HEK293 (cell line): ENCODE measurements at regions not wholly inside any gene's neighbourhood (a gene's known extent, or its start where the extent isn't known, plus 50 kb on each side); places are given as distances from the start of the nearest gene placed in this dataset.

Source experiments
- CTCF ChIA-PET: fragments of 350-600 bp; formaldehyde crosslinking; extraction: SDS; loops from one replicate; lab custom pipeline; 2021; ENCODE audit warnings: antibody characterized with exemption; lab: Yijun Ruan, JAX
- POLR2A ChIA-PET: fragments of 300-600 bp; formaldehyde crosslinking; extraction: SDS; loops from one replicate; lab custom pipeline; 2020; ENCODE audit warnings: antibody characterized with exemption, inconsistent platforms; lab: Yijun Ruan, JAX
- H3K27ac ChIP-seq: fragments of 200-500 bp; sonication (Bioruptor generic); 2 replicates; pipeline ENCODE4 v1.5.1; 2014; ENCODE audit warnings: low read depth, low read length, control low read depth, inconsistent platforms; ENCODE audit errors: extremely low read depth
- H3K36me3 ChIP-seq, 2 experiments: fragments of 200-500 bp in 1 of 2; sonication (Bioruptor generic) in 1 of 2; 1 replicate in 1 of 2; 2 replicates in 1 of 2; pipeline ENCODE4 v1.5.1; 2014 to 2017; ENCODE audit warnings: inconsistent platforms in 2 of 2, low read length in 2 of 2; ENCODE audit not compliant: control insufficient read depth in 2 of 2, insufficient read depth in 1 of 2
- H3K4me1 ChIP-seq: fragments of 200-500 bp; sonication (Bioruptor generic); 2 replicates; pipeline ENCODE4 v1.5.1; 2014; ENCODE audit warnings: mild to moderate bottlenecking, low read length, inconsistent platforms; ENCODE audit not compliant: control insufficient read depth, insufficient read depth
- H3K4me3 ChIP-seq: 2 replicates; pipeline ENCODE4 v1.5.1; 2011; ENCODE audit warnings: low read depth, mild to moderate bottlenecking, control low read depth, low read length, moderate library complexity
- H3K9me3 ChIP-seq: fragments of 200-500 bp; sonication (Bioruptor generic); 2 replicates; pipeline ENCODE4 v1.5.1; 2014; ENCODE audit warnings: low read depth, low read length, inconsistent platforms; ENCODE audit not compliant: control insufficient read depth, insufficient read depth
- GFI1B ChIP-seq: fragments of 450-650 bp; formaldehyde crosslinking; IDR thresholded peaks from 2 replicates; pipeline ENCODE4 v1.5.1; 2016; ENCODE audit warnings: missing biosample characterization, missing genetic modification characterization
- GLIS1 ChIP-seq: fragments of 450-650 bp; formaldehyde crosslinking; IDR thresholded peaks from 2 replicates; pipeline ENCODE4 v1.5.1; 2016; ENCODE audit warnings: missing biosample characterization, missing genetic modification characterization
- HOXD13 ChIP-seq: sonication (generic); formaldehyde crosslinking; IDR thresholded peaks from 2 replicates; pipeline ENCODE4 v1.8.0; 2022; ENCODE audit warnings: missing genetic modification reagents, borderline replicate concordance
- MEIS1 ChIP-seq: sonication (generic); formaldehyde crosslinking; IDR thresholded peaks from 2 replicates; pipeline ENCODE4 v1.8.1; 2022; ENCODE audit warnings: missing genetic modification reagents, mild to moderate bottlenecking, borderline replicate concordance
- SCRT2 ChIP-seq: fragments of 450-650 bp; formaldehyde crosslinking; IDR thresholded peaks from 2 replicates; pipeline ENCODE4 v1.5.1; 2016; ENCODE audit warnings: missing biosample characterization, missing genetic modification characterization
- ZBTB17 ChIP-seq: fragments of 450-650 bp; formaldehyde crosslinking; IDR thresholded peaks from 2 replicates; pipeline ENCODE4 v1.5.1; 2016; ENCODE audit warnings: missing biosample characterization, missing genetic modification characterization
- ZFP69B ChIP-seq: fragments of 450-650 bp; formaldehyde crosslinking; IDR thresholded peaks from 2 replicates; pipeline ENCODE4 v1.5.1; 2016; ENCODE audit warnings: missing biosample characterization, missing genetic modification characterization
- ZIC2 ChIP-seq: fragments of 450-650 bp; formaldehyde crosslinking; IDR thresholded peaks from 2 replicates; pipeline ENCODE4 v1.5.1; 2016; ENCODE audit warnings: missing biosample characterization, missing genetic modification characterization
- ZNF223 ChIP-seq: fragments of 450-650 bp; formaldehyde crosslinking; IDR thresholded peaks from 2 replicates; pipeline ENCODE4 v1.5.1; 2016; ENCODE audit warnings: missing biosample characterization, missing genetic modification characterization
- ZNF239 ChIP-seq: fragments of 450-650 bp; formaldehyde crosslinking; IDR thresholded peaks from 2 replicates; pipeline ENCODE4 v1.5.1; 2016; ENCODE audit warnings: missing biosample characterization, missing genetic modification characterization
- ZNF24 ChIP-seq: fragments of 450-650 bp; formaldehyde crosslinking; IDR thresholded peaks from 2 replicates; pipeline ENCODE4 v1.5.1; 2016; ENCODE audit warnings: missing biosample characterization, missing genetic modification characterization
- ZNF394 ChIP-seq: fragments of 450-650 bp; formaldehyde crosslinking; IDR thresholded peaks from 2 replicates; pipeline ENCODE4 v1.5.1; 2016; ENCODE audit warnings: missing biosample characterization, missing genetic modification characterization, mild to moderate bottlenecking, moderate library complexity, borderline replicate concordance
- ZNF544 ChIP-seq: fragments of 450-650 bp; formaldehyde crosslinking; IDR thresholded peaks from 2 replicates; pipeline ENCODE4 v1.5.0; 2017; ENCODE audit warnings: missing biosample characterization, missing genetic modification characterization
- ZNF585B ChIP-seq: fragments of 450-650 bp; formaldehyde crosslinking; IDR thresholded peaks from 2 replicates; pipeline ENCODE4 v1.5.1; 2016; ENCODE audit warnings: missing biosample characterization, missing genetic modification characterization
- ZNF791 ChIP-seq: fragments of 450-650 bp; formaldehyde crosslinking; IDR thresholded peaks from 2 replicates; pipeline ENCODE4 v1.5.1; 2016; ENCODE audit warnings: missing biosample characterization, missing genetic modification characterization
- ZNF792 ChIP-seq: fragments of 450-650 bp; formaldehyde crosslinking; IDR thresholded peaks from 2 replicates; pipeline ENCODE4 v1.5.1; 2016; ENCODE audit warnings: missing biosample characterization, missing genetic modification characterization
- TF ChIP-seq, protein P1 (sequence below): fragments of 450-650 bp; formaldehyde crosslinking; IDR thresholded peaks from 2 replicates; pipeline ENCODE4 v1.5.1; 2016; ENCODE audit warnings: missing biosample characterization, missing genetic modification characterization
- TF ChIP-seq, protein P2 (sequence below): fragments of 450-650 bp; formaldehyde crosslinking; IDR thresholded peaks from 2 replicates; pipeline ENCODE4 v1.5.1; 2016; ENCODE audit warnings: missing biosample characterization, missing genetic modification characterization, borderline replicate concordance
- TF ChIP-seq, protein P3 (sequence below): fragments of 450-650 bp; IDR thresholded peaks from 2 replicates; pipeline ENCODE4 v1.5.1; 2018; ENCODE audit warnings: missing biosample characterization, missing genetic modification characterization
- TF ChIP-seq, protein P4 (sequence below): fragments of 450-650 bp; formaldehyde crosslinking; IDR thresholded peaks from 2 replicates; pipeline ENCODE4 v1.5.1; 2016; ENCODE audit warnings: missing biosample characterization, missing genetic modification characterization
- TF ChIP-seq, protein P5 (sequence below): fragments of 450-650 bp; formaldehyde crosslinking; IDR thresholded peaks from 2 replicates; pipeline ENCODE4 v1.5.1; 2017; ENCODE audit warnings: missing biosample characterization, mild to moderate bottlenecking, missing genetic modification characterization, moderate library complexity
- TF ChIP-seq, protein P6 (sequence below): fragments of 450-650 bp; formaldehyde crosslinking; IDR thresholded peaks from 2 replicates; pipeline ENCODE4 v1.5.1; 2016; ENCODE audit warnings: missing biosample characterization, missing genetic modification characterization, low read depth

DNA sequence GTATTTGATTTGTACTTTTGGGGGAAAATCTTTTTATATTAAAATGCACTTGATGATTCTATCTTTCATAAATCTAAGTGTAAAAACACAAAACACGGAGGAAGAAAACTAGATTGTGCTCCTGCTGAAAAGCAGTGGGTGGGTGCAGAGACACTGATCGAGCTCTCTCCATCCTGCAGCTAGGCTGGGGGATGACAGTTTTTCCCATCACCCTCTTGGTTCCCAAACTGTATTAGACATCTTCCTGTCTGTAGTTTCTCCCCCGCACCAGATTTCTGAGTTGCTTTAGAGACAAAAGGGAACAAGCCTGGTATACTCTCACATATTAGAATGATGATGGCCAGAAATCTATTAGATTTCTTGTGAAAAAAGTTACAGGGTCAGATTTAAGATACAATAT, 99.6 kb downstream of the FAM114A2 start:
- Histone ChIP-seq H3K9me3 (no peaks in the 10 kb centered on the region), H3K4me3 (no peak overlapping the region), H3K36me3 (no peaks in the 10 kb centered on the region), H3K27ac (no peak overlapping the region), H3K4me1 (no peaks in the 10 kb centered on the region)
- POLR2A ChIA-PET, result no interaction called here
- TF ChIP-seq MEIS1 (no peak), ZNF394 (tag by site-specific recombination) (no peak), ZNF24 (no peak), ZNF791 (tag by site-specific recombination) (no peak), ZFP69B (tag by site-specific recombination) (no peak), ZNF544 (no peak), ZNF239 (no peak), ZNF223 (no peak), SCRT2 (tag by site-specific recombination) (no peak)
- TF ChIP-seq, protein P1, sequence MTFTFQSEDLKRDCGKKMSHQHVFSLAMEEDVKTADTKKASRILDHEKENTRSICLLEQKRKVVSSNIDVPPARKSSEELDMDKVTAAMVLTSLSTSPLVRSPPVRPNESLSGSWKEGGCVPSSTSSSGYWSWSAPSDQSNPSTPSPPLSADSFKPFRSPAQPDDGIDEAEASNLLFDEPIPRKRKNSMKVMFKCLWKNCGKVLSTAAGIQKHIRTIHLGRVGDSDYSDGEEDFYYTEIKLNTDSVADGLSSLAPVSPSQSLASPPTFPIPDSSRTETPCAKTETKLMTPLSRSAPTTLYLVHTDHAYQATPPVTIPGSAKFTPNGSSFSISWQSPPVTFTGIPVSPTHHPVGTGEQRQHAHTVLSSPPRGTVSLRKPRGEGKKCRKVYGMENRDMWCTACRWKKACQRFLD (tag by site-specific recombination), result no peak
- CTCF ChIA-PET, result no interaction called here

DNA sequence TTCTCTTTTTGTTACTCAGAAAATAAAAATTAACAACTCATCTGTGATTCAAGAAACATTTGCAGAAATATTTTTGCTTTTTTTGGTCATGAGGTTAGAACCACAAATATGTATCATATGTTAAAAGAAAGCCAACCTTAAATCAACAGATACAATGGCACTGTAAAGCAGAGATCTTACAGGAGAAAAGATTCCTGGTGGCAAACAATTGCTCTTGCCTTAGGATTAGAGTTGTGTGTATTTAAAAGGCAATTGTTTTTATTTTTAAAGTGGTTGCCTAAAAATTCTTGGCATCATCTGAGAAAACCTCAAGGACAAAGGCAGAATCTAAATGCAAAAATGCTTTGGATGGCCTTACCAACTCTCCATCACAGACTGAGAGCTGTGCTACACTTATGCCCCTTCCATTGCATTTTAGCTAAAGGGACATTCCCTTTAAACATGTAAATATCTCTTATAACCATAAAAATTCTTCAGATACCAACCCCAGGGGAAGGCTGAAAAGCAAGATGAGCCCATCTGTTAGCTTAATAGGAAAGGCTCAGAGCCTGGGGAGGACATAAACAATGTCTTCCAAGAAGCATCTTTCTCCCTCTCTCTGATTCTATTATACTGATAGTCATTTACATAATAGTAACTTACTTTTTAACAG, 100.4 kb downstream of the FAM114A2 start:
- Histone ChIP-seq H3K27ac (no peak overlapping the region), H3K4me1 (no peaks in the 10 kb centered on the region), H3K4me3 (no peak overlapping the region), H3K36me3 (no peaks in the 10 kb centered on the region), H3K9me3 (no peaks in the 10 kb centered on the region)
- ChIA-PET POLR2A (no interaction called here), CTCF (no interaction called here)
- TF ChIP-seq HOXD13 (CRISPR knock-in tag) (no peak), GFI1B (tag by site-specific recombination) (no peak), ZIC2 (tag by site-specific recombination) (no peak), ZNF585B (no peak)
- TF ChIP-seq, protein P2, sequence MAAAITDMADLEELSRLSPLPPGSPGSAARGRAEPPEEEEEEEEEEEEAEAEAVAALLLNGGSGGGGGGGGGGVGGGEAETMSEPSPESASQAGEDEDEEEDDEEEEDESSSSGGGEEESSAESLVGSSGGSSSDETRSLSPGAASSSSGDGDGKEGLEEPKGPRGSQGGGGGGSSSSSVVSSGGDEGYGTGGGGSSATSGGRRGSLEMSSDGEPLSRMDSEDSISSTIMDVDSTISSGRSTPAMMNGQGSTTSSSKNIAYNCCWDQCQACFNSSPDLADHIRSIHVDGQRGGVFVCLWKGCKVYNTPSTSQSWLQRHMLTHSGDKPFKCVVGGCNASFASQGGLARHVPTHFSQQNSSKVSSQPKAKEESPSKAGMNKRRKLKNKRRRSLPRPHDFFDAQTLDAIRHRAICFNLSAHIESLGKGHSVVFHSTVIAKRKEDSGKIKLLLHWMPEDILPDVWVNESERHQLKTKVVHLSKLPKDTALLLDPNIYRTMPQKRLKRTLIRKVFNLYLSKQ (tag by site-specific recombination), result no peak
- TF ChIP-seq, protein P3, sequence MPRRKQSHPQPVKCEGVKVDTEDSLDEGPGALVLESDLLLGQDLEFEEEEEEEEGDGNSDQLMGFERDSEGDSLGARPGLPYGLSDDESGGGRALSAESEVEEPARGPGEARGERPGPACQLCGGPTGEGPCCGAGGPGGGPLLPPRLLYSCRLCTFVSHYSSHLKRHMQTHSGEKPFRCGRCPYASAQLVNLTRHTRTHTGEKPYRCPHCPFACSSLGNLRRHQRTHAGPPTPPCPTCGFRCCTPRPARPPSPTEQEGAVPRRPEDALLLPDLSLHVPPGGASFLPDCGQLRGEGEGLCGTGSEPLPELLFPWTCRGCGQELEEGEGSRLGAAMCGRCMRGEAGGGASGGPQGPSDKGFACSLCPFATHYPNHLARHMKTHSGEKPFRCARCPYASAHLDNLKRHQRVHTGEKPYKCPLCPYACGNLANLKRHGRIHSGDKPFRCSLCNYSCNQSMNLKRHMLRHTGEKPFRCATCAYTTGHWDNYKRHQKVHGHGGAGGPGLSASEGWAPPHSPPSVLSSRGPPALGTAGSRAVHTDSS, result no peak

DNA sequence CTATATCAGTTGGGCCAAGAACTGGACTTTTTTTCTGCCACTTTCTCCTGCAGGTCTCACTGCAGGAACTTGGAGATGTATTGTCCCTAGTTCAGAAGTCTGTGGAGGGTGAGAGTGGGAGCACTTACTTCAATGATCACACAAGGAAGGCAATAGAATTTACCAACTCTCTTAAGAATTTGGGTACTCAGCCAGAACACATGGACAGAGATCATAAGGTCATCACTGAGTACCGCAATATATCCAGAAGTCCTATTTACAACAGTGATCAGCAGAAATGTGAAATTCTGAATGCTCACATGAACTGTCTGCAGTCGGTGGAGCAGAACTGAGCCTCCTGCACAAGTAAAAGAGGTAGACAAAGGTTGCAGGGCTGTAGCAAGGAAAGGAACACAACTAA, 101.0 kb downstream of the FAM114A2 start:
- POLR2A ChIA-PET, result no interaction called here
- Histone ChIP-seq H3K36me3 (no peaks in the 10 kb centered on the region), H3K4me3 (no peak overlapping the region), H3K9me3 (no peaks in the 10 kb centered on the region), H3K27ac (no peak overlapping the region), H3K4me1 (no peaks in the 10 kb centered on the region)
- CTCF ChIA-PET, result no interaction called here
- TF ChIP-seq, protein P4, sequence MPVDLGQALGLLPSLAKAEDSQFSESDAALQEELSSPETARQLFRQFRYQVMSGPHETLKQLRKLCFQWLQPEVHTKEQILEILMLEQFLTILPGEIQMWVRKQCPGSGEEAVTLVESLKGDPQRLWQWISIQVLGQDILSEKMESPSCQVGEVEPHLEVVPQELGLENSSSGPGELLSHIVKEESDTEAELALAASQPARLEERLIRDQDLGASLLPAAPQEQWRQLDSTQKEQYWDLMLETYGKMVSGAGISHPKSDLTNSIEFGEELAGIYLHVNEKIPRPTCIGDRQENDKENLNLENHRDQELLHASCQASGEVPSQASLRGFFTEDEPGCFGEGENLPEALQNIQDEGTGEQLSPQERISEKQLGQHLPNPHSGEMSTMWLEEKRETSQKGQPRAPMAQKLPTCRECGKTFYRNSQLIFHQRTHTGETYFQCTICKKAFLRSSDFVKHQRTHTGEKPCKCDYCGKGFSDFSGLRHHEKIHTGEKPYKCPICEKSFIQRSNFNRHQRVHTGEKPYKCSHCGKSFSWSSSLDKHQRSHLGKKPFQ (tag by site-specific recombination), result no peak
- TF ChIP-seq ZNF223 (no peak), GLIS1 (tag by site-specific recombination) (no peak), ZNF792 (tag by site-specific recombination) (no peak), ZBTB17 (no peak), GFI1B (tag by site-specific recombination) (no peak), ZIC2 (tag by site-specific recombination) (no peak)
- TF ChIP-seq, protein P5, sequence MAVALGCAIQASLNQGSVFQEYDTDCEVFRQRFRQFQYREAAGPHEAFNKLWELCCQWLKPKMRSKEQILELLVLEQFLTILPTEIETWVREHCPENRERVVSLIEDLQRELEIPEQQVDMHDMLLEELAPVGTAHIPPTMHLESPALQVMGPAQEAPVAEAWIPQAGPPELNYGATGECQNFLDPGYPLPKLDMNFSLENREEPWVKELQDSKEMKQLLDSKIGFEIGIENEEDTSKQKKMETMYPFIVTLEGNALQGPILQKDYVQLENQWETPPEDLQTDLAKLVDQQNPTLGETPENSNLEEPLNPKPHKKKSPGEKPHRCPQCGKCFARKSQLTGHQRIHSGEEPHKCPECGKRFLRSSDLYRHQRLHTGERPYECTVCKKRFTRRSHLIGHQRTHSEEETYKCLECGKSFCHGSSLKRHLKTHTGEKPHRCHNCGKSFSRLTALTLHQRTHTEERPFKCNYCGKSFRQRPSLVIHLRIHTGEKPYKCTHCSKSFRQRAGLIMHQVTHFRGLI (tag by site-specific recombination), result no peak
- TF ChIP-seq, protein P6, sequence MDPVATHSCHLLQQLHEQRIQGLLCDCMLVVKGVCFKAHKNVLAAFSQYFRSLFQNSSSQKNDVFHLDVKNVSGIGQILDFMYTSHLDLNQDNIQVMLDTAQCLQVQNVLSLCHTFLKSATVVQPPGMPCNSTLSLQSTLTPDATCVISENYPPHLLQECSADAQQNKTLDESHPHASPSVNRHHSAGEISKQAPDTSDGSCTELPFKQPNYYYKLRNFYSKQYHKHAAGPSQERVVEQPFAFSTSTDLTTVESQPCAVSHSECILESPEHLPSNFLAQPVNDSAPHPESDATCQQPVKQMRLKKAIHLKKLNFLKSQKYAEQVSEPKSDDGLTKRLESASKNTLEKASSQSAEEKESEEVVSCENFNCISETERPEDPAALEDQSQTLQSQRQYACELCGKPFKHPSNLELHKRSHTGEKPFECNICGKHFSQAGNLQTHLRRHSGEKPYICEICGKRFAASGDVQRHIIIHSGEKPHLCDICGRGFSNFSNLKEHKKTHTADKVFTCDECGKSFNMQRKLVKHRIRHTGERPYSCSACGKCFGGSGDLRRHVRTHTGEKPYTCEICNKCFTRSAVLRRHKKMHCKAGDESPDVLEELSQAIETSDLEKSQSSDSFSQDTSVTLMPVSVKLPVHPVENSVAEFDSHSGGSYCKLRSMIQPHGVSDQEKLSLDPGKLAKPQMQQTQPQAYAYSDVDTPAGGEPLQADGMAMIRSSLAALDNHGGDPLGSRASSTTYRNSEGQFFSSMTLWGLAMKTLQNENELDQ (tag by site-specific recombination), result no peak
